GM21447 (cell line): ENCODE measurements at regions not wholly inside any gene's neighbourhood (a gene's known extent, or its start where the extent isn't known, plus 50 kb on each side); places are given as distances from the start of the nearest gene placed in this dataset.
"Not testable (repeated sequence)": the region's sequence is repeated elsewhere in the genome, so short reads cannot be mapped to it uniquely, and the experiment has no call there.

Source experiments
- ATAC-seq: cut with Tn5 transposase; IDR thresholded peaks from one replicate; pipeline ENCODE4 v1.9.1; 2021; ENCODE audit not compliant: unreplicated experiment

GRCh38 chr10:30703446-30703845 is 73.9 kb upstream of the LYZL2 start:
- not testable (repeated sequence) for ATAC-seq

DNA sequence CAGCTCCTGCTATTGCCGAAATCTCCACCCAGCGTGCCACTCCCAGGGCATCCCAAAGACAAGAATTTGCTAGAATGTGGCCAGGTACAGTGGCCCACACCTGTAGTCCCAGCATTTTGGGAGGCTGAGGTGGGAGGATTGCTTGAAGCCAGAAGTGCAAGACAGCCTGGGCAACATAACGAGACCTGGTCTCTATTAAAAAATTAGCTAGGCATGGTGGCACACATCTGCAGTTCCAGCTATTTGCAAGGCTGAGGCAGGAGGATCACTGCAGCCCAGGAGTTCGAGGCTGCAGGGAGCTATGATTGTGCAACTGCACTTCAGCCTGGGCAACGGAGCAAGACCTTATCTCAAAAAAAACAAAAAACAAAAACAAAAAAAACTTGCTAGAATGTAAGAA is 73.3 kb upstream of the LYZL2 start:
- ATAC-seq: no peak

GRCh38 chr10:30701451-30702173 is 72.1 kb upstream of the LYZL2 start:
- ATAC-seq: peak; percentile 56

- ATAC-seq: no peak
Measured at GRCh38 chr10:30697806-30698205, 68.3 kb upstream of the LYZL2 start.

- not testable (repeated sequence) for ATAC-seq
Measured at GRCh38 chr10:30697221-30697620, 67.7 kb upstream of the LYZL2 start.

DNA sequence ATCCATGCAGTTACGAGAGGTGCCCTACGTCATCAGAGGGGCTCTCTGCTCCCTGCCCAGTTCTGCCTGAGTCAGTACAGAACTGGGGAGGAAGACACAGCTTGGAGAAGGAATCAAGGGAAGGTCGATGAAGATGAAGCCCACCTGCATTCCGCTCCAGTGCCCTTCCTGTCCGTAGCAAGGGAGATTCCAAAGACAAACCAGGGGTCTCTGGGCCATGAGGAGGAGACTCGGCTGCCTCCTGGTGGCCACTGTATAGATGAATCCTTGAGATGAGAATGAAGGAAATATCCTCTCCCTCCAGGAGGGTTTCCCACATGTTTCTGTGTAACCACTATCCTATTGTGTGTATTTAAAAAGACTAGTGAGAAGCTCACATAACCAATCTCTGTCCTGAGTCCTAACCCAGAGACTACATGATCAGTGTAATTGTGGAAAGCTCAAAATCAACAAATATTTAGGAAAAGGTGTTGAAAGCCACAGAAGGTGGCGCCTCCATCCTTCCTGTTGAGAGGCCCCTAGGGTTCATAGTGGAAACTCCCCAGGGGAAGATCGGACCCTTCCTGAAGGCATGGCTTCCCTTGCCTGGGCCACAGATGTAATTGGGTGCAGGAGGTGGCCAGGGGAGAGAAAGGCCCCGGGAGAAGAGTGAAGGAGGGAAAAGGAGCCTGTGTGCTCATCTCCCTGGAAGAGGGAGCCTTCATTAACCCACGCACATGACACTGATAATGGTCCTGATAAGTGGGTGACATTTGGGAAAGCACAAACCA is 67.0 kb upstream of the LYZL2 start:
- ATAC-seq: not testable (repeated sequence)

DNA sequence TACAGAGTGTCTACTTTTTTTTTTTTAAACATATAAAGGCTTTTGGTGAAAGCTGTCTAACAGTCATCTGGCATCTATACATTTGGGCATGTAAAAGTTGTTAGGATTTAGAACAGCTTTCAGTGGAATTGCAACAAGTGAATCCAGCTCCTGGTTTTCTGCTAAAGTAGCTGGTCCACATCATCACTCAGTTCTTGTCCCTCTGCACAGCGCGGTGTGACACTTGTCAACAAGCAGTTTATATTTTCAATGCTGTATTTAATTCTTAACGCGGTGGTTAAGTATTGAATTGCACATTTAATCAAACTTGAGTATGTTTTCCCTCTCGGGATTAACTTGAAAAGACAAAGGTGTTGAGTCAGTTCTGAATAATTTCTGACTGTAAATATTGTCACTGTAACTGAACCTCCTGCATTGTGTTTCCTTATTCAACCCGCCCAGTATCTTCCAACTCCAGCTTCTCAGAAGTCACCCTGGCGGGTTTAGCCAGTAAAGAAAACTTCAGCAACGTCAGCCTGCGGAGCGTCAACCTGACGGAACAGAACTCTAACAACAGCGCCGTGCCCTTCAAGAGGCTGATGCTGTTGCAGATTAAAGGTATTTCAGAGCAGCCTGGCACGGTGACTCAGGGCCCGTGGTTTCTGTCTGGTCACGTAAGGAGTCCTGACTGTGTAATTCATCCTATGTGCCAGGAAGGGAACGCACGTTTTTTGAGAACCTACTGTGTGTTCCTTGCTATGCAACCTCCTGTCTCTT is 66.1 kb upstream of the LYZL2 start:
- ATAC-seq: not testable (repeated sequence)

DNA sequence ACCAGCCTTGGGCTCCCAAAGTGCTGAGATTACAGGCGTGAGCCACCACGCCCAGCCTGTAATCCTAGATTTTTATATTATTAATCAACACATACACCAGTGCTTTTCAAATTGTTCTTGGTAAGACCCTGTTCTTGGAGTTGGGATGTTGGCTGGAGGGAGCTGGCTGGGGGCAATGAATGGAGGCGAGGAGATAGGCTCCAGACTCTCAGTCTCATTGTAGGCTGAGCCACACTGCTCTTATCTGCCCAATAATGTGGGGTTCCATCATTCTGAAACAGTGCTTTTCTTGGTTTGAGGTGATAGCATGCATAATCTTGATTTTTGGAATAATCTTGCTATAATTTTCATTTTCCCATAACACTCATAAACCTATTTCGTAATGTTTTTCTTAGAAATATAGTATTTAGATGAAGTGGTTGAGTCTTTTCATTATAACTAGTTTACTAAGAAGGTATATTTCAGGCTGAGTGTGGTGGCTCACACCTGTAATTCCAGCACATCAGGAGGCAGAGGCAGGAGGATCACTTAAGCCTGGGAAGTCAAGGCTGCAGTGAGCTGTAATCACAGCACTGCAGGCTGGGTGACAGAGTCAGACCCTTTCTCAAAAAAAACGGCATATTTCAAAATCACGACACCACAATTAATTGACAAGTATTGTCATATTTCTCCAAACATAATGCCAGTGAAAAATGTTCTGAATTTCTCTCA is 65.1 kb upstream of the LYZL2 start:
- no peak for ATAC-seq

DNA sequence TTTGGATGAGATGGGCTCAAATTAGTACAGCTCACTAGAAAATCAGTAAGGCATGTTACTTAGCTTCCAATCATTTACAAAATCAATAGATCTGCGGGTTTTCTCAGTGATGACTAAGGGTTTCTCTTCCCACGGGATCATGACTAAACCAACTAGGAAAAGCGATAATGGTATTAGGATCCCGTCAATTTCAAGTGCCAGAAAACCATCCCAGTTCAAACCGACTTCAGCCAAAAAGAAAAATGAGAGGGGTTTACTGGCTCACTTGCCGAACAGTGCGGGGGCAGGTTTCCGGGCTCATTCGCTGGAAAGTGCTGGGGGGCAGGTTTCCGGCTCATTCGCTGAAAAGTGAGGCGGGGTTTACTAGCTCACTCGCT is 62.1 kb upstream of the LYZL2 start:
- ATAC-seq: no peak

DNA sequence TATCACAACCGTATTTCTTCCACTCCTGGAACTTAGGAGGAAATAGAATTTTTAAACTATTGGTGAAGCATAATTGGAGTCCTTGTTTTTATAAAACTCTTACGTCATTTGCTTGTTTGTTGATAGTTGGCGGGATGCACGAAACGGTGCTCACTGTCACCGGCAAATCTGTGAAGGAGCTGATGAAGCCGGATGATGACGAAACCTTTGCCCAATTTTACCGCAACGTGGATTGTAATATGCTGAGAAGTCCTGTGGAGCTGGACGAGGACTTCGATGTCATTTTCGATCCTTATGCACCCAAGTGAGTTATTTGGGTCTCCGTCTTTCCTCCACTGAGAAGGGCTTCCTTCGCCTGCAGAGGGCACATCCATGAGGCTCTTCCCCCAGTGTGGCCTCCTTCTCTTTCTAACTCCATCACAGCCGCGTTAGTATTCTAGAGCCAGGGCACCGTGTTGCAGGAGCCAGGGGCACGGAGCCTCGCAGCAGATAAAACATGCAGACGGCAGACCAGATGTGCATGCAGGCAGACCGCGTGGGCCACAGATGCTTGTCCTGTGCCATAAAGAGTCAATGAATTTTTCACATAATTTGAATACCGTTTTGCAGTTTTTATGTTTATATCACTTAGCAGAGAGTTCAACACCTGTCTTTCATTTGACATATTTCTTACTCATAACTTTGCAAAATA is 61.5 kb upstream of the LYZL2 start:
- ATAC-seq: not testable (repeated sequence)

- ATAC-seq: no peak
Measured at GRCh38 chr10:30688456-30688855, 58.9 kb upstream of the LYZL2 start.

DNA sequence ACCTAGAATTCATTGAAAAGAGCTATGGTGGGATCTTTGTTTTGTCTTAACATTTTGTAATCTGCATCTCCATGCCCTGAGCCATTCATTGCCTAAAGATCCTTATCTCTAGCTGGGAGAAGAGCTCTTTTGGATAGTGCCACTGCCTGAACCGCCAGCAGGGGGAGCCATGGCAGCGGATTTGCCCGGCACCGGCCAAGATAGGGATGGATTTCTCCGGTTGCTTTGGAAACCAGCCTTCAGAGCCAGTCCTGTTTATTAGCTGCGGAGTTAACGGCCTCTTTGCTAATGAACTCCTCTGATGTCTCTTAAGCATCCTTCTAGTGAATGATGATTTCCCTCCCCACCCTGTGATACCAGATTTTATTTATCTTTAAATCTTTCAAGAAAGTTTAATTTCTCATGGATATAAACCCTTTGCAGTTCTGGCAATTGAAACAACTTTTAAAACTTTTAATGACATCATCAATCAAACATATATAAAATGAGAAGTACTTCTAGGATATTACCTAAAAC is 58.2 kb upstream of the LYZL2 start:
- ATAC-seq: peak; percentile 72

GRCh38 chr10:30686708-30687107 is 57.2 kb upstream of the LYZL2 start:
- ATAC-seq: no peak

DNA sequence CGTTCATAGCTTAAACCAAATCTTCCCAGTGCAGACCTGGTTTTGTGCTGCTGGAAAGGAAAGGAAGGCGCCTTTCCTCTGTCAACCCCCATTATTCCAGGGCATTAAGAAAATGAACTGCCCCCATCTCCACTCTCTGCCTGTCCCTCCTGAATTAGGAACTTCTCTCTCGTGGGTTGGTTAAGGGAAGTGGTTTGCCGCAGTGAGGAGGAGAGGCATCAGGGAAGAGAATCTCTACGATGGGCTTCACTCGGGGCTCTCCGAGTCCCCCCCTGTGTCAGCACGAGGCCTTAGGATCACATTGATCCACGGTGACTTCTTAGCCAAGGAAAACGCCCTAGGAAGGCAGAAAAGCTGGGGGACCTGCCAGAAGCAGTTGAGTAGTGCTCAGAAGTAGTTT is 53.9 kb upstream of the LYZL2 start:
- no peak for ATAC-seq

- not testable (repeated sequence) for ATAC-seq
Measured at GRCh38 chr10:30682377-30683199, 53.0 kb upstream of the LYZL2 start.

GRCh38 chr10:30680908-30681307 is 51.4 kb upstream of the LYZL2 start:
- ATAC-seq: no peak
